Prostate gland (tissue), 2 donors: ENCODE measurements at regions not wholly inside any gene's neighbourhood (a gene's known extent, or its start where the extent isn't known, plus 50 kb on each side); places are given as distances from the start of the nearest gene placed in this dataset.

Source experiments
- CTCF ChIP-seq, 4 experiments: fragments of 200-600 bp in 2 of 4; fragments of 450-650 bp in 2 of 4; sonication (generic) in 2 of 4; IDR thresholded peaks; 1 replicate in 3 of 4; 2 replicates in 1 of 4; pipeline ENCODE4 v1.5.1; 2016 to 2019; ENCODE audit warnings: antibody characterized with exemption in 4 of 4, mild to moderate bottlenecking in 2 of 4, moderate library complexity in 2 of 4
- POLR2A ChIP-seq: fragments of 450-650 bp; IDR thresholded peaks from one replicate; pipeline ENCODE4 v1.6.1; 2016; ENCODE audit warnings: antibody characterized with exemption, mild to moderate bottlenecking

DNA sequence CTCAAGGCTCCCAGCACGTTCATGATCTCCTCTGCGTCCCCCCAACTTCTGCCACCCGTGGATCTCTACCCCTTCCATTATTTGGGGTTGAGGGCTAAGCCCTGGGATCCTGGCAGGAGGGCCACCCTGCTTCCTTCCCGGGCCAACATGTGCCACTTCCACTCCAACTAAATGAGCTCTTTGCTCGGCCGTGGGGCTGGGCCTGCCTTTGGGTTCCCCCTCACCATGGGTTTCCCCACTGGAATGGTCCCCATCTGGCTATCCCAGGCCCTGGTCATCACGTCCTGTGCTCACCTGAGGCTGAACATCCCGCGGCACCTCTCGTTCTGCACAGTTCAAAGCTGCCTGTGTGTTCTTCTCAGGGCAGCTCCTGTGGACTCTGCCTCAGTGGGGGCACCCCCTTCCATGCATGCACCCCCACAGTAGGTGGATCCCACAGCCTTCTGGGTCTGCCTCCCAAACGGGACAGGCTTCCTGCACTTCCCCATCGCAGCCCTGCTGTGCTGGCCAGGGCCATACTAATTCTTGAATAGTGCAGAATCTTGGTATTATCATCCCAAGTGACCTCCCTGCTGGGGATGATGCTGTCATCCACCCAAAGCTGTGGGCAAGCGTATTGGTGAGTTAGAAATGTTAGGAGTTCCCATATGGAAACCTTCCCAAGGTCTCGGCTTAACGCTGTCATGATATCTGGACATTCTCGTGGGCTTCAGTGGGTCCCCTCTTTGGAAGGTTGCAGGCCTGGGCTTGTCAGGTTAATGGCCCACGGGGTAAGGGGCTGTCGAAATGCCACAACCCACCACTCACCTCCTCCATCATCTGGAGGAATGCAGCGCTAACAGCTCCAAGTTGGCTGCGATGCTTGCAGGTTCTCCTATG is 150.5 kb upstream of the TWIST2 start:
- TF ChIP-seq CTCF (IDR thresholded peaks at IDR 0.05) (no peak), POLR2A (no peak)
